ENCODE measurements at regions not wholly inside any gene's neighbourhood (a gene's known extent, or its start where the extent isn't known, plus 50 kb on each side); places are given as distances from the start of the nearest gene placed in this dataset.
"Not testable (repeated sequence)": the region's sequence is repeated elsewhere in the genome, so short reads cannot be mapped to it uniquely, and the experiment has no call there.

DNA sequence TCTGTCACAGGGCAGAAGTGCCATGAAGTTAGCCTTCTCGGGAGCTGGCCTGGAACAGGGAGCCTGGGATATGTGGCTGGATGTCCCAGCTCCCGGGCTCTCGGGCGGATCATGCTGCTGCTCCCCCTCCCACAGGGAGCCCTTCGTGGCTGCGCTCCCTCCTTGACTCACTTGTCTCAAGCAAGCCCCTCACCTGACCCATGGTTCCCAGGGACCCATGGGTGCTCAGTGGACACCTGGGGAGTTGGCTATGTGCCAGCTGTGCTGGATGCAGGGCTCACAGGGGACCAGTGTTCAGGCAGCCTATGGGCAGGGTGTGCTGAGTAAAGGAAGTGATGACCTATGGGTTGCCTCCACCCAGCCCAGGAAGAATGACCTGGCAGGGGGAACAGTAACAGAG, 213.1 kb upstream of the SGCG start:
- no peak for DNase-seq (ENCODE audit: low spot score)

DNA sequence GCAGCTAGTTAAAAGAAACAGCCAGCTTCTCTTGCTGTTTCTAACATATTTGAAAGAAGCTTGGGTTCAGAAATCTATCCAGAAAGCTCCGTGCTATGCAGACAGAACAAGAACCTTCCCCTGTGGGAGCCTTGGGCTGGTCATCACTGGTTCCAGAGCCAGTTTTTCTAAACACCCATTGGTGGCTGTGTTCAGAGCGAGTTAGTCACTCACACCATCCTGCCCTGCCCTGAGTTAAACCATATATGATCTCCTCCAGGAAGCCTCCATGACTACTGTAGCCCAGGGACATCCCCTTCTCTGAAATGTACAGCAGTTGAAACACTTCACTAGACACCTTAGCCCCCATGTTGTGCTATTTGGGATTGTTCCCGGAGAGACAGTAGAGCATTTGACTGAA, 200.8 kb upstream of the SGCG start:
- DNase-seq (ENCODE audit: low spot score) = no peak

DNA sequence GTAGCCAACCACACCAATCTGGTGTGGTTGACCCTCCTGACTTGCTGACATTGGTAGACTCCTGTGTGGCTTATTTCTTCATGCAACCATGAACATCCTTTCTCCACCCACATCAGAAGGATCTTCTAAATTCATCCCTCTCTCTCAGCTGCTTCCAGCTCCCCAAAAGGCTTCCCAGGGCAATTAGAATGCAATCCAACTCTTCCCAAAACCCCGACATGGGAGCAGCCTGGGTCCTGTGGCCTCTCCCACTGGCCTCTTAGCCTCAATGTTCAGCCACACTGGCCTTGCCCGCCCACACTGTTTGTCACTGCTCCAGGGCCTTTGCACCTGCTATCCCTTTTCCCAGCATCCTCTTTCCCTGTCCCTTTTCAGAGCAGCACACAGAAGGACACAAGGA, 199.8 kb upstream of the SGCG start:
- no peak for DNase-seq (ENCODE audit: low spot score)

DNA sequence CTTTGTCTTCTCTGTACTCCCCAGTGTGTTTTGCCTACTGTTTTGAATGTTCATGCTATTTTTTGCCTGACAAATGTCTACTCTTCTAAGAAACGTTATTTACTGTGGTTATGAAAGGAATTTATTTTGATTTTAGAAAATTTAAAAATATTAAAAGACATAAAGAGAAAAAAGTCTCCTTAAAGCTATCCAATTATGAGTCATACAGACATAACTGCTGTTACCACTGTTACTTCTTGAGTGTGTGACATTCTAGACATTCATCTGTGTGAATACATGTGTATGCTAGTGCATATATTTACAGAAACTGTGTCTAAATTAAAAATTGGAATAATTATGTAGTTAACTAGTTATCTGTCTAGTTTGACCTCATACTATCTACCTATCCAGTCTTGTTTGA, 187.6 kb upstream of the SGCG start:
- DNase-seq (ENCODE audit: low spot score) = no peak

DNA sequence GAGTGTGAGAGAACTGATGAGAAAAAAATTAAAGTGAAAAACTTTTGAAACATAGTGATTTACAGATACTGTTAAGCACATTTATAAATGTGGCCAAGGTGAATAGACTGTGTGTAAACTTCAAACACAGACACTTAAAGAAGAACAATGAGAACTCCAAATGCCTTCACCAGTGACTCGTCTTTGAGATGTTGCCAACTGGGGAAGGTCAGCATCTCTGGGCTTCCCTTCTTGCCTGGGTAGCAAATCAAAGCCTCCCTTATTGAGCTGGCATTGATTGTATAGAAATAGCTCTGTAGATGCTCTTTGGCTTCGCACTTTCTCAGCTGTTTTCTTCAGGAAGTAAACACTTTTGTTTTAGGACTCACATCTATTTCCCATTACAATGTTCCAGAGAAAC, 177.3 kb upstream of the SGCG start:
- no peak for DNase-seq (ENCODE audit: low spot score)

DNA sequence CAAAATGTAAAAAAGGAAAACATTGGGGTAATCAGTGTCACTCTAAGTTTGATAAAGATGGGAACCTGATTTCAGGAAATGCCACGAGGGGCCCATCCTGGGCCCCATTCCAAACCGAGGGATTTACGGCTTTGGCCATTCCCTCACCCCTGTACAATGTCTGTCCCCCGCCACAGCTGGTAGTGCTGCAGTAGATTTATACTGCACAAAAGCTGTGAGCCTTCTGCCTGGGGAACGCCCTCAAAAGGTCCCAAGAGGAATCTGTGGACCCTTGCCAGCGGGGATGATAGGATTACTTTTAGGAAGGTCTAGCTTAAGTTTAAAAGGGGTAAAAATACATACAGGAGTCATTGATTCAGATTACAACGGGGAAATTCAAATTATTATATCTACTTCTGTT, 173.4 kb upstream of the SGCG start:
- no peak for DNase-seq (ENCODE audit: low spot score)

DNA sequence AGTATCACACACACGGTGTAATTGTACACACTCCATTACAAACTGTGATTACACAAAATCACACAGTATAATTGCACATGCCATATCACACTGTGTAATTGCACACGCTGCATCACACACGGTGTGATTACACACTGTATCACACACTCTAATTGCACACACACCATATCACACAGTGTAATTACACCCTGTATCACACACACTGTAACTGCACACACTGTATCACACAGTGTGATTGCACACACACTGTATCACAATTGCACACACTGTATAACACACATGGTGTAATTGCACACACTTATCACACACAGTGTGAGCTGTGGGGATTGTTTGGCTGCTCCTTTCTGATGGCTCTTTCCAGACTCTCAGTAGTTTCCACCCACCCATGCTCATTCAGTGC, 162.6 kb upstream of the SGCG start:
- no peak for DNase-seq (ENCODE audit: low spot score)

DNA sequence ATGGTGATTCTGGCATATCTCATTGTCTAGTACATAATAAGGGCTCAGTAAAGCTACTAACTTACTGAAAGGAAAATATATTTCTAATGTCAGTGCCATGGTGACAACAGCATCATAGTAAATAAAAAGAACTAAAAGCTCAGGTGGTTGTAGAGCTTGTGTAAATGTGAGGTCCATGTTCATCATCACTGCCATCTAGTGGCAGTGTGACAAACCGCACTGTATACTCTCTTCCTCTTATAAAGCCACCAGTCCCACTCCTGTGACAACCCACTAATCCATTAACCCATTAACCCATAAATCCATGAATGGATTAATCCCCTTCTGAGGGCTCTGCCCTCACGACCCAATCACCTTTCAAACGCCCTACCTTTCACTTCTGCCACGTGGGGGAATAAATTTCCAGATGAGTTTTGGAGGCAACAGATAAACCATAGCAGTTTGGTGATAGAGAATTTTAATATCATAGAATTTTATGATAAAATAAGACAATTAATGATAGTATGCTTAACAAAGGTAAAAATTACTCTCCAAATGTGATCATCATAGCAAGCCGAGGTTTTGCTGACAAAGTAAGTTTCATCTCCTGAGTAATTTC, 160.4 kb upstream of the SGCG start:
- DNase-seq (ENCODE audit: low spot score) = peak; percentile 83

DNA sequence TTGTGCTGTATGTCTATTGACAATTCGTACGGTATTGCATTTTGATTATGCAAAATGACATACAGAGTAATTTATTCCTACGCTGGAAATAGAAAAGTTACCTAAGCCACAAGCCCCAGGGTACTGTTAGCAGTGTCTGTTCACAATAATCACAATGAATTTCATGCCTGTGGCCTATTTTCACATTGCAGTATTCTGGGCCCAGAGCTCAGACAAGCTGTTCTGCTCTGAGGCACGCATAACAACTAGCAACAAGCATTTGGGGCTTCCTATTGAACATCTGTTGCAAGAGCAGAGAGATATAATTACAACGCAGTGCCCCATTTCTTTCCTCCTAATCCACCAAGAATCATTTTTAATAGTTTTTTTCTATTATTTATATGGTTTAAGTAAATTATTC, 158.9 kb upstream of the SGCG start:
- DNase-seq (ENCODE audit: low spot score) = peak; percentile 61

DNA sequence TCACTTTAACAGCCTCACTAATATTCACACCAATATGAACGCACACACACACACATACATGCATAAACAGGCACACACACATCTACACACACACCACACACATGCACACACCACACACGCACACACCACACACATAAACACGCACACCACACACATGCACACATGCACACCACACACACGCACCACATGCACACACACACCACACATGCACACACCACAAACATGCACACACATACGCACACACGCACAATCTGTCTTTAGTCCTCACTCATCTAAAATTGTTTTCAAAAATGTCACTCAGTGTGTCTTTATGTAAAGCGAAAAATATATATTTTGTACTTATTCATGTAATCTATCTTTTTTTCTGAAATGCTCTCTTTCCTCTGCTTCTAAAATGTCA, 158.1 kb upstream of the SGCG start:
- no peak for DNase-seq (ENCODE audit: low spot score)

DNA sequence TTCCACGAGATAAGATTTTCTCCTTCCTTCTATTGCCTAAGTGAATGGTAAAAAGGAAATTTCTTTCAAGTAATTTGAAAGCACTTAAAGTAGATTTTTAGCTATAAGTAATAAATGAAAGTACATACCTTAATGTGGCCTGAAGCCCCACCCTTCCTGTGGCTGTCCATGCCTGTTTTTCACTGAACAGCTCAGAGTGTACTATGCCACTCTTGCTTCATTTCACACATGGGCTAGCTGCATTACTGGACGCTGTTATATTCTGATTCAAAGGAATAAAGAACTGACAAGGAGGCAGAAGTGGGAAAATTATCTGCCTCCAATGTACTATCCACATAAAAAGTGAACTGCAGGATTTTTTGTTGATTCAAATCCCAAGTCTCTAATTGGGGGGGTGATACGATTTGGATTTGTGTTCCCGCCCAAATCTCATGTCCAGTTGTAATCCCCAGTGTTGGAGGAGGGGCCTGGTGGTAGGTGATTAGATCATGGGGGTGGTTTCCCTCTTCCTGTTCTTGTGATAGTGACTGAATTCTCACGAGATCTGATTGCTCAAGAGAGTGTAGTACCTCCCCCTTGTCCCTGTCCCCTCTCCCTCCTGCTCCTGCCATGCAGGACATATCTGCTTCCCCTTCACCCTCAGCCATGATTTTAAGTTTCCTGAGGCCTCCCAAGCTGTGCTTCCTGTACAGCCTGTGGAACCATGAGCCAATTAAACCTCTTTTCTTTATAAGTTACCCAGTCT, 154.7 kb upstream of the SGCG start:
- DNase-seq (ENCODE audit: low spot score) = no peak

DNA sequence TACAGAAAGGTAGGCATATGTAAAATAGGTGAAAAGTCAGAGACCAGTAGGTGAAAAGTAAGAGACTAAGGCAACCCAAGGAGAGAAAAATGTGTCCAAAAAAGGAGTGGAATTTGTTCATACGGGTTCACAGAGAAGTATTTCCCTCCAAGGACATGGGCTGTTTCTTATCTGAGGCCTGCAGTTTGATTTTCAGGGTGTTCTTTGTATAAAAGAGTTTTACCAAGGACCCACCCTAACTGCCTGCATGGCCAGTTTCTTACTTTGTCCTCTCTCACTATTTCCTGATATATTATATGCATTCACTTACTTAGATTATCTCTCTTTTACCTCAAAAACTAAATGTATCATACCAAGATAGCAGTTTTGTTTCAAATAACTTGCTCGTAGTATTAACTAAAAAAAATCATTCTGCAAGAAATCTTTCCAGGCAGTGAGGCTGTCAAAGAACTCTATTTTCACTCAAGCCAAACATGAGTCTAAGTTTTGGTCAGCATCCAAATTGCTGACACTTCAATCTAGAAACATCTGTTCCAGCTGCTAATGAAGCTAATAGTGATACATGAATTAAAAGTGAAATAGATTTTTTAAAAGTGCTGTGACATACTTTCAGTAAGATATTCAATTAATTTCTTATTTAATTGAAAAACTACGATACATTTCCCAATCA, 141.4 kb upstream of the SGCG start:
- no peak for DNase-seq (ENCODE audit: low spot score)

DNA sequence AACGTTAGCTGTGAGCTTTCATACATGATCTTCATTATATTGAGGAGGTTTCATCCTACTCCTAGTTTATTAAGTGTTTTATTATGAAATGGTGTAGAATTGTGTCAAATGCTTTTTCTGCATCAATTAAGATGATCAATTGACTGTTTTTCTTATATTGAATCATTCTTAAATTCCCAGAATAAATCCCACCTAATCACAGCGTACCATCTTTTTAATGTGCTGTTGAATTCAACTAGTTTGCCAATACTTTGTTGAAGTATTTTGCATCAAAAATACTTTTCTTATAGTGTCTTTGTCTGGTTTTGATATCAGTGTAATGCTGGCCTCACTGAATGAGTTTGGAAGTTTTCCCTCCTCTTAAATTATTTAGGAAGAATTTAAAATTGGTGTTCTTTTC, 138.6 kb upstream of the SGCG start:
- DNase-seq (ENCODE audit: low spot score) = no peak

DNA sequence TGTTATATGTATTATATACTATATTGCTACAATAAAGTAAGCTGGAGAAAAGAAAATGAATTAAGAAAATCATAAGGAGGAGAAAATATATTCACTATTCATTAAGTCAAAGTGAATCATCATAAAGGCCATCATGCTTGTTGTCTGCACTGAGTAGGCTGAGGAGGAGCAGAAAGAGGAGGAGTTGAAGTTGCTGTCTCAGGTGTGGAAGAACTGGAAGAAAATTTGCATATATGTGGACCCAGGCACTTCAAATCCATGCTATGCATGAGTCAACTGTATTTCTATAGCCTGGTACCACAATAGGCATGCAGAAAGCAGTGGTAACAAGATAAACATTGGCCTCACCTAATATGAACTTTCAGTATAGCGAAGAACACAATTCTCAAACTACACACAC, 135.9 kb upstream of the SGCG start:
- no peak for DNase-seq (ENCODE audit: low spot score)

DNA sequence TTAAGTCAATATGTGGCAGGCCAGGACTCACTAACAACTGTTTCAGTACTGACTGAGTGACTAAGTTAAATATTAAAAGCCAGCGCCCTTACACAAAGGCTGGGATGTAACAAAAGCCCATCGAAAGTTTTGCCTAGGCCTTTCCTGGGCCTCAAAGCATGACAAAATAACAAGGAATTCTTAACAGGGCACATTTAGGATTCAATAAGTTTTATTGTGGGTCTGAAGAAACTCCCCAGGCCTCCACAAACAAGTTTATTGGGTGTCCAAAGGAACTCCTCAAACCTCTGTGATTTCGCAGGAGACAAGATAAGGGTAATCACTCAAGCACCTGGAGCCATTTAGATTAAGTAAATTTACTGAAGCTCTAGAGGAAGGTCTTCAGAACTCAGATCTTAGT, 130.7 kb upstream of the SGCG start:
- DNase-seq (ENCODE audit: low spot score) = no peak

DNA sequence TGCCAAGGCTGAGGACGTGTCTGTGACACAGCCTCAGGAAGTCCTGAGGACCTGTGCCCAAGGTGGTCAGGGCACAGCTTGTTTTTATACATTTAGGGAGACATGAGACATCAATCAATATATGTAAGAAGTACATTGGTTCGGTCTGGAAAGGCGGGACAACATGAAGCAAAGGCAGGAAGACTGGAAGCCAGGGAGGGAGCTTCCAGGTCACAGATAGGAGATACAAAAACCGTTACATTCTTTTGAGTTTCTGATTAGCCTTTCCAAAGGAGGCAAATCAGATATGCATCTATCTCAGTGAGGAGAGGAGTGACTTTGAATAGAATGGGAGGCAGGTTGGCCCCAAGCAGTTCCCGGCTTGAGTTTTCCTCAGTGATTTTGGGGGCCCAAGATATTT, 127.1 kb upstream of the SGCG start:
- not testable (repeated sequence) for DNase-seq (ENCODE audit: low spot score)

DNA sequence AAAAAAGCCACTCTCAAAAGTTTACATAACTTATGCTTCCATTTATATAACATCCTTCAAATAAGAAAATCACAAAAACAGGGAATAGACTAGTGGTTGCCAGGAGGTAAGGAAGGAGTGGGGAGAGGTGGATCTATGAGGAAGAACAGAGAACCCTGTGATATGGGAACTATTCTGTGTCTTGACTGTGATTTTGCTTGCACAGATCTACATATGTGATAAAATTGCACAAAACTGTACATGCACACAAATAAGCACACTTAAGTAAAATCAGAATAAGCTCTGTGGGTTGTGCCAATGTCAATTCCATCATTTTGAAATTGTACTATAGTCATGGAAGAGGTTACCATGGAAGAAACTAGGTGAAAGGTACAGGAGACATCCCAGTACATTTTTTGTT, 121.6 kb upstream of the SGCG start:
- no peak for DNase-seq (ENCODE audit: low spot score)

DNA sequence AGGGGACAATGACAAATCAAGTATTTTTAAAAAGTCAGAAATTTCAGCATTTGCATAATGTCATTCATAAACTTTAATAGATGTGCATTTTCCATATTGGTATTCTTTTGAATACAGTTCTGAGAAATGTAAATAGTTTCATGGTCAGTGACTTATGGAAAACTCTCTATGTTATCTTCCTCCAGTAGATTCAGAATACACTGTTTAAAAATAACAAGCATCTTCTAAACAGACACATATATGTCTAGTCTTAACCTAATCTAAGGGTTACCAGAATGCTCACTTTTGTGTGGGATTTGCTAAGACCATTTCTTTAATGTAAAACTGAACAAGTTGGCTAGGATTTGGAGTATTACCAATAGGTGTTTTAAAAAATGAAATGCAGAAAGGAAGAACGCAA, 119.8 kb upstream of the SGCG start:
- DNase-seq (ENCODE audit: low spot score) = no peak

DNA sequence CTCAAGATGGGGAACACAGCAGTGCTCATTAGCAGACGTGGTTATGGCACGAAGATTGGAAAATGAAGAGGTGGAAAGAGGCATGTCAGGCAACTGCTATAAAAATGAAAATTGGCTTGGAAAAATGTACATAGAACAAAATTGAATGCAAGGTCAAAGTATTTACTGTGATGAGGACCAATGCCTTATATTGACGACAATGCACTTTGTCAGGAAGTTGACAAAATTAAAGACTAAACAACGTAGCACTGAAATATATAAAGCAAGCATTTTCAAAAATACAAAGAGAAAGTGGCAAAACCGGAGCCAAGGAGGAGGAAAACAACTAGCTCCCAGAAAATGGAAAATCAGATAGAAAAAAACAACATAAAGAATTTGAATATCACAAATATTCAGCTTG, 113.7 kb upstream of the SGCG start:
- no peak for DNase-seq (ENCODE audit: low spot score)

DNA sequence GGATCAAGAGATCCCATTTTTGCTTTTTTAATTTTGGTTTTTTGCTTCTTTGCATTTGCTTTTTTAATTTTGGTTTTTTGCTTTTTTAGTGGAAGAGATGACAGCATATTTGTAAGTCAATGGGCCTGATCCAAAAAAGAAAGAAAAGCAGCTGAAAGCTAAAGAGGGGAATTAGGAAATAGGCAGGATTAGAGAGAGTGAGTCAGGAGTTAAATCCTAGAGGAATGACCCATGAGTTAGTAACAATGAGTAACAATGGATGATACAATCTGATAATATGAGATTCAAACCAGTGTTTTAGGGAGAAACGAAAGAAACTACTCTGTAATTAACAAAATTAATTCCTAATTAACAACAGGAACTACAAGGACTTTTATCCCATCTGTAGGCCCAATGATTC, 111.2 kb upstream of the SGCG start:
- no peak for DNase-seq (ENCODE audit: low spot score)

DNA sequence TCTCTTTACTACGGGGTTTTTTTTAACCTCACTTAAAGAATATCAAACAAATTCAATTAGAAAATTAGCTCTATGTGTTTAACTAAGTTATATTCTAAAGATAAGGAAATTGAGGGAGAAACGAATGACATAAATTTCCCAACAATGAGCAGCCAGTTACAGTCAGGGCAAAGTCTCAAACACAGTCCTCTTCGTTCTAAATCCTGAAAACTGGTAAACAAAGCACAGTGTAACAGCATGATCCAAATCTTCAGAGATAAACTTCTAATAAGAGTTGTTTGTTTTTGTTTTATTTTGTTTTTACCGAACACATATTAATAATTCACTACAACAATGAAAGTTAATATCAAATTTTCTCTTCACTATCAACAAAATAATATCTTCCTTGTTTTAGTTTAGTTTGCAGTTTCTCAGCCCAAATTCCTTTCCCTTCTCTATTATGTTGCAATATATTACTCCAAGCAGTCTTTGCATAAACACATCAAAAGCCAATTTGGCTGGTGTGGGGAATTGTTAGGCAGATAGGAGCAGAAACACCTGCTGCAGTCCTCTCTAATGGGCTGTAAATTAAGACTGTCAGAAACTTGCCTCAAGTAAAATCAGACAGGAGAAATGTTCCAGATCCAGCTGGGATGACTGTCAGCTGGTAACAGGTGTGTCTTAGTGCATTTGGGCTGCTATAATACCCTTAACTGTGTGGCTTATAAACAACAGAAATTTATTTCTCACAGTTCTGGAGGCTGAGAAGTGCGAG, 106.5 kb upstream of the SGCG start:
- no peak for DNase-seq (ENCODE audit: low spot score)

DNA sequence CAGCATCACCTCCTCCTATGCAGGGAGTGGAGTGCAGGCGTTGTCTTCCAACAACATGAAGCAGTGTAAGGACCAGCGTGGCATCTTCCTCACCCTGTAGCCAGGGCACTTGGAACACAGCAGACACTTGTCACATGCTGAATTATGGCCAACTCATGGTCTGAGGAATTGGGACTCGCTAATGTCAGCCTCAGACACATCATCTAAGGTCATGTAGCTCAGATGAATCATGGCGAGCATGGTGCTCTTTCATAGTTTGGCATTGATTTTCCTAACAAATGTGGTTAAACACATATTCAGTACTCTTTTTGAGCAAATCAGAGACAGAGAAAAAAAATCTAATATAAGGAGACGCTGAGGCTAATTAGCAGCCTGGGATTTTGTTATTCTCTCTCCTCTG, 99.6 kb upstream of the SGCG start:
- DNase-seq (ENCODE audit: low spot score) = no peak

DNA sequence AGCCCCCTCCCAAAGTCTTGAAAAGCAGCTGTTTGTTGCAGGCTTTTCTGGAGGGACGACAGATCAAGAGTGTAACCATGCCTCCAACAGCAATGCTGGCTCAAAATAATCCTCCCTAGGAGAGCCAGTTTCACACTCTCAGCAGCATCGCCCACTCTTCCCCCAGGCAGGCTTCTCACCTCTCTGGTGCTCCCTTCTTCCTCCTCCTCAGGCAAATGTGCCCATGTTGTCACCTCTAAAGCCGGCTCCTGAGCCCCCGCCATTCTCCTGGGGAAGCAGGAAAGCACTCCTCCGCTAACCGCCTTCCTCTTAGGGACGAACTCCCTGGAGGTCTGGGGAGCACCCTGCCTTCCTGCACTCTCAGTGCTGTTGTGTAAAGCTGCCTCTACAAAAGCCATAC, 98.9 kb upstream of the SGCG start:
- DNase-seq (ENCODE audit: low spot score) = no peak

Data from Ammon's horn (tissue), 1 donor.